GM21576 (cell line): ENCODE measurements at regions not wholly inside any gene's neighbourhood (a gene's known extent, or its start where the extent isn't known, plus 50 kb on each side); places are given as distances from the start of the nearest gene placed in this dataset.
"Not testable (repeated sequence)": the region's sequence is repeated elsewhere in the genome, so short reads cannot be mapped to it uniquely, and the experiment has no call there.

Experiments used
- ATAC-seq: cut with Tn5 transposase; IDR thresholded peaks from one replicate; pipeline ENCODE4 v1.9.1; 2021; ENCODE audit warnings: mild to moderate bottlenecking, moderate library complexity; ENCODE audit not compliant: unreplicated experiment

DNA sequence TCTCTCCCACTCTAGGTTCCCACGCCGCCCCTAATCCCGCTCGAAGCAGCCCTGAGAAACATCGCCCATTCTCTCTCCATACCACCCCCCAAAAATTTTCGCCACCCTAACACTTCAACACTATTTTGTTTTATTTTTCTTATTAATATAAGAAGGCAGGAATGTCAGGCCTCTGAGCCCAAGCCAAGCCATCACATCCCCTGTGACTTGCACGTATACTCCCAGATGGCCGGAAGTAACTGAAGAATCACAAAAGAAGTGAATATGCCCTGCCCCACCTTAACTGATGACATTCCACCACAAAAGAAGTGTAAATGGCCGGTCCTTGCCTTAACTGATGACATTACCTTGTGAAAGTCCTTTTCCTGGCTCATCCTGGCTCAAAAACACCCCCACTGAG, 127.2 kb upstream of the ADCY2 start:
- ATAC-seq, result not testable (repeated sequence)

DNA sequence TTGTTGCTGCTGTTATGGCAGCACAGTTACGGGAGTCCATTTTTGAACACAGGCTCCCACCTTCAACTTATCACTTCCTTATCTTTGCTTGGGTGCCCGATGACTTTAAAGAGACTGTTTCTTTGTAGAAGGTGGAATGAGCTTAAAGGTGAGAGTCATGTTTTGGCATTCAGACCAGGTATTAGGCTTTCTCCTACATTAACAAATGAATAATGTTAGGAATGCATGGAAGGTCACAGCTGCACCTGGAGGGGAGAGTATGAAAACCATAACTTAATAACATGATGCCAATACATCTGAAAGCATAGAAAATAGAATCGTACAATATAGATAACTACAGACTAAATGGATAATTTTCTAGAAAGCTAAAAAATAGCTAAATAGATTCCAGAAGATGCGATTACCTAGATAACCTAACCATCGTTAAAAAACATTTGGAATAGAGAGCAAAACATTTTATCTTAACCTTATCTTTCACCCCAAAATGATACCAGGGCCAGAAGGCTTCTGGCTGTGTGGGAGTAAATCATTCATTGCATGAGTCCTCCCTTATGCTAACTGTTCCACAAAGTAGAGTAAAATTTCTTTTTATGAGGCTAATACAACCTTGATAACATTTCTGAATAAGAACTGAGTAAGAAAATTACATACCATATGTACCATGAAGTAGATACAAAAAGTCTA, 126.2 kb upstream of the ADCY2 start:
- no peak for ATAC-seq

GRCh38 chr5:7271435-7272084, 124.4 kb upstream of the ADCY2 start:
- no peak for ATAC-seq

DNA sequence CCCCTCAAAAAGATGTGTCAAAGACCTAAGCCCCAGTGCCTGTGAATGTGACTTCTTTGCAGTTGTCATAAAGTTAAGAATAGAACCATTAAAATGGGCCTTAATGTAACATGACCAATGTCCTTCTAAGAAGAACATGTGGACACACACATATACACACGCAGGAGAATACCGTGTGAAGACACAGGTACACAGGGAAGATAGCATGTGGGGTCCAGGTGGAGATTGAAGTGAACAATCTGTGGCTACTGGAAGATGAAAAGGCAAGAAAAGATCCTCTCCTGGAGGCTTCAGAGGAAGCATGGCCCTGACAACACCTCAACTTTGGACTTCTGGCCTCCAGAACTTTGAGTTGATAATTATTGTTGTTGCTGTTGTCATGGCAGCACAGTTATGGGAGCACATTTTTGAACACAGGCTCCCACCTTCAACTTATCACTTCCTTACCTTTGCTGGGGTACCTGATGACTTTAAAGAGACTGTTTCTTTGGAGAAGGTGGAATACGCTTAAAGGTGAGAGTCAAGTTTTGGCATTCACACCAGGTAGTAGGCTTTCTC, 123.5 kb upstream of the ADCY2 start:
- ATAC-seq, result no peak

DNA sequence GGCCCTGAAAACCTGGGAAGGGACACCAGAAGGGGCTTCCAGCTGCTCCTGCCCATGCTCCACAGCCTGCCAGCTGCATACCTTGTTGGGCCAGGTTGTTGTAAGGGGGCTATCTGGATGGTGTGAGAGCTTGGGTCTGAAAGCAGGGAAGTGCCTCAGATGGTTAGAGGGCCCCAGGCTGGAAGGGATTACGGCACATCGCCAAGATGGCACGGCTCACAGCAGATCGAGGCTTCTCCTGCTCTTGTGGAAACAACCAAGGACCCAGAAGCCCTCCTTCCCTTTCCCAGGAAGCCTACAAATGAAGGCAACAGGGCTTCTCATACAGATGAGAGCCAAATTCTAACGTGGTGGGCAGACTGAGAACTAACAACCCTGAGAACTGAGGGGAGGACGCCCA, 121.7 kb upstream of the ADCY2 start:
- ATAC-seq, result no peak

- ATAC-seq, result not testable (repeated sequence)
Observed at GRCh38 chr5:7289634-7290033, 106.3 kb upstream of the ADCY2 start.

- ATAC-seq, result not testable (repeated sequence)
Observed at GRCh38 chr5:7297821-7298220, 98.1 kb upstream of the ADCY2 start.

- not testable (repeated sequence) for ATAC-seq
Observed at GRCh38 chr5:7299731-7300130, 96.2 kb upstream of the ADCY2 start.

GRCh38 chr5:7305000-7305674, 90.8 kb upstream of the ADCY2 start:
- not testable (repeated sequence) for ATAC-seq

DNA sequence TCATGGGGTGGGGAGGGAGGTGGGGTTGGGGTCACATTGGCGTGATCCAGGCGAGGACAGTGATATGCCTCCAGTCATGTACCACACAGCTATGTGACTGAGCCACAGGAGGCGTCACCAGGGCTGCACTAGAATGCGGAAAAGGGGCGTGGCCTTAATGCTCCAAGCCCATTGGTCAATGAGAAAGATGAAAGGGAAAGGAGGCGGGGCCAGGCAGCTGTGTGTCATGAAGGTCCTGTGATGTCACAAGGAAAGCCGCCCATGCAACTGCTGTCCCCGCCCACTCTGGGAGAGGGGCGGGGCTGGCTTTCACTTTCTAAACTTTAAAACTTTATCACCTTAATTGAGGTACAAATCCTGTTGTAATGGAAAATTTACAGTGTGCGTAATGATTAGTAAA, 89.4 kb upstream of the ADCY2 start:
- not testable (repeated sequence) for ATAC-seq

DNA sequence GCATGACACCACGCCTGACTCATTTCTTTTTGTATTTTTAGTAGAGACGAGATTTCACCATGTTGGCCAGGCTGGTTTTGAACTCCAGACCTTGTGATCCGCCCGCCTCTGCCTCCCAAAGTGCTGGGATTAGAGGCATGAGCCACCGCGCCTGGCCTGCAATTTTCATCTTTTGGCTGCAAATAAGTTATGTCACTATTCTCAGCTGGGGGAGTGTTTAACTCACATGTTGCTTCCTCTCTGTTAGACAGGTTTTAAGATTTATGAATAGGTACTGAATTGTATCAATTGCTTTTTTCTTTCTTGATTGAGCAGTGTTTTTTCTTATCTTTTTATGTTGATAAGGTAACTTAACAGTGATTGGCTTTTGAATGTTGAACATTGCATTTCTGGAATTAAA, 88.2 kb upstream of the ADCY2 start:
- not testable (repeated sequence) for ATAC-seq

DNA sequence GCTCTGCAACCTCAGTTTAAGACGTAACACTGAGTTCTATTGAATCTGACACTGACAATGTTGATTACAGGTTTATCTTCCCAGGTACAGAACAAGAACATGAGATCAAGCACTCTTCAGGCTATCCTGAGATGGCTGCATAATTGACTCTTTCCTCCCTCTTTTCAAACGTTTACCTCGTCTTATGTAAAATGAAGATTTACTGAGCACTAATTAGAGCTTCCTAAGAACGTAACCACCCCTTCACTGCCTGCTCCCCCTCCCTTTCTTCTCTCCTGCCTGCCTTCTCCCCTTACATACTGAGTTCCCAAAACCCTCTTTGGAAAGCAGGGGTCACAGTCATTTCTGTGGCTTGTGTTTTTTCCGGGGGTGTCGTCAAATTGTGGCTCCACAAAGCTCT, 86.2 kb upstream of the ADCY2 start:
- not testable (repeated sequence) for ATAC-seq

GRCh38 chr5:7310656-7311055, 85.3 kb upstream of the ADCY2 start:
- ATAC-seq, result not testable (repeated sequence)

GRCh38 chr5:7315118-7315517, 80.8 kb upstream of the ADCY2 start:
- no peak for ATAC-seq

- no peak for ATAC-seq
Observed at GRCh38 chr5:7317751-7318150, 78.2 kb upstream of the ADCY2 start.

DNA sequence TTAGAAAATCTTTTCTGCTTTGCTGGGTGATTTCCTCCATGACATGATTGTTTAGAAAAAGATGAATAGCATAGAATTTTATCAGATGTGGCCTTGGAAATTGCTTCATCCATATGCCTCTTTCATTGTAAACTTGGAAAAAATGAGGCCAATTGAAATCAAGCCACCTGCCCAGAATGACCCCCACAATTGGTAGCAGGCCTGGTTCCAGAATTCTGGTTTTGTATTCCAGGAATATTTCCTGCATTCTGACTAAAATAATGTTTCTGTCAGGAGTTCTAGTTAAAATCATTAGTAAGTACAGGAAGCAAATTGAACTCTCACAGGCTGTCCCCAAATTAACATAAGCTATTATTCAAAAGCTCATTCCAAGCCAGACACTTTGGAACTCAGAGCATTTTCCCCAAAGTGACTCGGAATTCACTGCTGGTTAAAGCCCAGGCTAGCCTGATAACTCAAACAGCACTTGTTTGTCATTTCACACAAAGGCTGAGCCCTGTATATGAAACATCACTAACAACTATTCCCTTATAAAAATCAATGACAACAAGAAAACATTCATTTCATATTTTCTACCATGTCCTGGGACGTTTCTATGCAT, 75.1 kb upstream of the ADCY2 start:
- ATAC-seq, result no peak

GRCh38 chr5:7321724-7322123, 74.2 kb upstream of the ADCY2 start:
- no peak for ATAC-seq

DNA sequence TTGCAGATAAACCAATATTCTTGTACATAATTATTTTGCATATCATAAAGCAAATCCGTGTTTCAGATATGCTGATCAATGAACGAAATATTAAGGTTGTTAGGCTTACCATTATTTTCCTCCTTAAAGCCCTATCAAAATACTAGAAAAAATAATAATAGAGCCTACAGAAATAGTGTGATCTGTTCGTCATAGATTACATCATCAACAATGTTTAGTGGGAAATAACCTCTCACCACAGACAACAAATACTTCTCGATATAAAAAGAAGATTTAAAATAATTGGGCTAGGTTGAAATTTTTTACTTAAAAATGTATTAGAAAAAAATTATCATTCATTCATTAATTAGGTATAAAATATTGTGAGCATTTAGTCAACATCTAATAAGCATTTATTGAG, 71.0 kb upstream of the ADCY2 start:
- ATAC-seq, result no peak

- no peak for ATAC-seq
Observed at GRCh38 chr5:7325975-7326913, 69.7 kb upstream of the ADCY2 start.

- no peak for ATAC-seq
Observed at GRCh38 chr5:7329141-7329540, 66.8 kb upstream of the ADCY2 start.
